Stimulated activated CD4-positive, alpha-beta T cell treated with anti-CD3 and anti-CD28 coated beads, Interleukin-4, amount 100 ng/mL, for 1 hour (primary cell): ENCODE measurements at regions not wholly inside any gene's neighbourhood (a gene's known extent, or its start where the extent isn't known, plus 50 kb on each side); places are given as distances from the start of the nearest gene placed in this dataset.
"Not testable (repeated sequence)": the region's sequence is repeated elsewhere in the genome, so short reads cannot be mapped to it uniquely, and the experiment has no call there.

ENCODE experiments used
- DNase-seq: peaks from one replicate; pipeline ENCODE4 v3.0.0-alpha.2; 2020

- no peak for DNase-seq
These were observed 52.7 kb upstream of the ZCCHC13 start for GRCh38 chrX:74251006-74251930.

GRCh38 chrX:74250574-74250973 is 53.4 kb upstream of the ZCCHC13 start:
- DNase-seq, result no peak

GRCh38 chrX:74249963-74250362 is 54.0 kb upstream of the ZCCHC13 start:
- no peak for DNase-seq

- no peak for DNase-seq
These were observed 55.1 kb upstream of the ZCCHC13 start for GRCh38 chrX:74248889-74249288.

GRCh38 chrX:74246524-74246923 is 57.5 kb upstream of the ZCCHC13 start:
- no peak for DNase-seq

- no peak for DNase-seq
These were observed 61.4 kb upstream of the ZCCHC13 start for GRCh38 chrX:74242484-74243138.

GRCh38 chrX:74242050-74242449 is 61.9 kb upstream of the ZCCHC13 start:
- DNase-seq, result no peak

- DNase-seq, result no peak
These were observed 65.2 kb upstream of the ZCCHC13 start for GRCh38 chrX:74238771-74239170.

- DNase-seq, result no peak
These were observed 69.2 kb upstream of the ZCCHC13 start for GRCh38 chrX:74234818-74235217.

GRCh38 chrX:74232859-74233258 is 71.1 kb upstream of the ZCCHC13 start:
- no peak for DNase-seq

GRCh38 chrX:74231625-74232024 is 72.4 kb upstream of the ZCCHC13 start:
- DNase-seq, result no peak

GRCh38 chrX:74230094-74230493 is 73.9 kb upstream of the ZCCHC13 start:
- no peak for DNase-seq

- DNase-seq, result no peak
These were observed 78.9 kb upstream of the ZCCHC13 start for GRCh38 chrX:74225111-74225510.

- no peak for DNase-seq
These were observed 83.7 kb upstream of the ZCCHC13 start for GRCh38 chrX:74220277-74220676.

- DNase-seq, result no peak
These were observed 85.1 kb upstream of the ZCCHC13 start for GRCh38 chrX:74218895-74219294.

GRCh38 chrX:74216421-74216820 is 87.6 kb upstream of the ZCCHC13 start:
- DNase-seq, result no peak

- no peak for DNase-seq
These were observed 92.1 kb upstream of the ZCCHC13 start for GRCh38 chrX:74211911-74212310.

GRCh38 chrX:74207539-74207938 is 96.4 kb upstream of the ZCCHC13 start:
- DNase-seq, result no peak

- no peak for DNase-seq
These were observed 108.4 kb upstream of the ZCCHC13 start for GRCh38 chrX:74195605-74196004.

- DNase-seq, result no peak
These were observed 108.9 kb upstream of the ZCCHC13 start for GRCh38 chrX:74195120-74195519.

- DNase-seq, result no peak
These were observed 116.8 kb upstream of the ZCCHC13 start for GRCh38 chrX:74187211-74187610.

GRCh38 chrX:74183047-74183446 is 120.9 kb upstream of the ZCCHC13 start:
- DNase-seq, result not testable (repeated sequence)

GRCh38 chrX:74181976-74182375 is 122.0 kb upstream of the ZCCHC13 start:
- DNase-seq, result not testable (repeated sequence)

- no peak for DNase-seq
These were observed 123.3 kb upstream of the ZCCHC13 start for GRCh38 chrX:74180716-74181115.
